CD8-positive, alpha-beta memory T cell (primary cell): ENCODE measurements at regions not wholly inside any gene's neighbourhood (a gene's known extent, or its start where the extent isn't known, plus 50 kb on each side); places are given as distances from the start of the nearest gene placed in this dataset.
"Not testable (repeated sequence)": the region's sequence is repeated elsewhere in the genome, so short reads cannot be mapped to it uniquely, and the experiment has no call there.

Experiments used
- CTCF ChIA-PET: fragments of 350-600 bp; sonication (Branson Sonifier 250); formaldehyde crosslinking; loops from one replicate; lab custom pipeline; 2021; ENCODE audit warnings: antibody characterized with exemption; lab: Charles Lee
- POLR2A ChIA-PET: fragments of 350-600 bp; sonication (Branson Sonifier 250); formaldehyde crosslinking; loops from one replicate; lab custom pipeline; 2021; ENCODE audit warnings: antibody characterized with exemption; lab: Charles Lee
- DNase-seq, 5 donors: peaks; one replicate each; pipeline versions ENCODE4 v3.0.0 to v3.0.0-alpha.2; 2020 to 2022; ENCODE audit warnings: mixed read lengths in 1 of 5
- H3K27ac ChIP-seq: one replicate; pipeline ENCODE4 v1.7.0; 2013; ENCODE audit warnings: low read depth, mild to moderate bottlenecking, low read length, moderate library complexity
- H3K27me3 ChIP-seq: 2 replicates; pipeline ENCODE4 v1.7.0; 2013; ENCODE audit warnings: low read length, mild to moderate bottlenecking; ENCODE audit not compliant: insufficient read depth, poor library complexity, severe bottlenecking
- H3K36me3 ChIP-seq: 2 replicates; pipeline ENCODE4 v1.7.0; 2013; ENCODE audit warnings: mild to moderate bottlenecking, low read length, moderate library complexity; ENCODE audit not compliant: insufficient read depth
- H3K4me1 ChIP-seq: 2 replicates; pipeline ENCODE4 v1.7.0; 2013; ENCODE audit warnings: mild to moderate bottlenecking, low read length, moderate library complexity; ENCODE audit not compliant: insufficient read depth
- H3K4me3 ChIP-seq: 2 replicates; pipeline ENCODE4 v1.7.0; 2013; ENCODE audit warnings: mild to moderate bottlenecking, low read length
- H3K9me3 ChIP-seq: 2 replicates; pipeline ENCODE4 v1.7.0; 2013; ENCODE audit warnings: mild to moderate bottlenecking, low read length
- H3K27ac Mint-ChIP-seq, 8 donors: one replicate each; pipeline ENCODE4 v1.8.0; 2020 to 2021; ENCODE audit warnings: mixed read lengths in 8 of 8, mild to moderate bottlenecking in 6 of 8, inconsistent platforms in 3 of 8, moderate library complexity in 3 of 8
- H3K27me3 Mint-ChIP-seq, 2 donors: one replicate each; pipeline ENCODE4 v1.8.0; 2020 to 2021; ENCODE audit warnings: mixed read lengths in 2 of 2, mild to moderate bottlenecking in 1 of 2, moderate library complexity in 1 of 2
- H3K36me3 Mint-ChIP-seq, 3 donors: one replicate each; pipeline ENCODE4 v1.8.0; 2020 to 2021; ENCODE audit warnings: mixed read lengths in 3 of 3, inconsistent platforms in 1 of 3, mild to moderate bottlenecking in 1 of 3
- H3K4me1 Mint-ChIP-seq, 3 donors: one replicate each; pipeline ENCODE4 v1.8.0; 2020 to 2021; ENCODE audit warnings: mixed read lengths in 3 of 3, inconsistent platforms in 1 of 3, mild to moderate bottlenecking in 1 of 3
- H3K4me3 Mint-ChIP-seq, 7 donors: one replicate each; pipeline ENCODE4 v1.8.0; 2020 to 2021; ENCODE audit warnings: mixed read lengths in 7 of 7, mild to moderate bottlenecking in 6 of 7, moderate library complexity in 4 of 7, inconsistent platforms in 2 of 7
- H3K9me3 Mint-ChIP-seq, 5 donors: one replicate each; pipeline ENCODE4 v1.8.0; 2020 to 2022; ENCODE audit warnings: mixed read lengths in 5 of 5, mild to moderate bottlenecking in 3 of 5, moderate library complexity in 2 of 5, inconsistent platforms in 1 of 5

GRCh38 chr11:123357353-123357989 is 72.6 kb upstream of the GRAMD1B start:
- H3K4me3 ChIP-seq, result peak overlapping the region; percentile 61
- no peak overlapping the region for H3K27ac ChIP-seq
- H3K4me3 Mint-ChIP-seq, result peak overlapping the region; percentile 71 to 95 (median 80)
- ChIA-PET POLR2A (no interaction called here), CTCF (no interaction called here)
- H3K9me3 Mint-ChIP-seq, result no peaks in the 10 kb centered on the region
- peaks cover 9% of the 10 kb centered on the region for H3K4me1 ChIP-seq
- H3K27ac Mint-ChIP-seq, result peak overlapping the region in 3 of 8 donors; percentile 32 to 70 (median 34)
- peaks cover 19 to 59% of the 10 kb centered on the region in 2 donors for H3K27me3 Mint-ChIP-seq
- H3K36me3 ChIP-seq, result no peaks in the 10 kb centered on the region
- no peaks in the 10 kb centered on the region for H3K27me3 ChIP-seq
- H3K9me3 ChIP-seq, result no peaks in the 10 kb centered on the region
- peaks cover 11 to 31% (median 21%) of the 10 kb centered on the region in 3 donors for H3K4me1 Mint-ChIP-seq
- no peak for DNase-seq
- no peaks in the 10 kb centered on the region for H3K36me3 Mint-ChIP-seq

GRCh38 chr11:123356539-123356938 is 73.5 kb upstream of the GRAMD1B start:
- H3K27ac Mint-ChIP-seq, result no peak overlapping the region

GRCh38 chr11:123354371-123354975 is 75.6 kb upstream of the GRAMD1B start:
- CTCF ChIA-PET, result no interaction called here
- Mint-ChIP-seq H3K4me3 (no peak overlapping the region), H3K27ac (no peak overlapping the region), H3K36me3 (no peaks in the 10 kb centered on the region), H3K4me1 (peaks cover 11 to 26% (median 21%) of the 10 kb centered on the region in 3 donors), H3K27me3 (peaks cover 18 to 55% of the 10 kb centered on the region in 2 donors), H3K9me3 (no peaks in the 10 kb centered on the region)
- Histone ChIP-seq H3K9me3 (no peaks in the 10 kb centered on the region), H3K36me3 (no peaks in the 10 kb centered on the region), H3K4me1 (peaks cover 9% of the 10 kb centered on the region), H3K27ac (no peak overlapping the region), H3K4me3 (no peak overlapping the region), H3K27me3 (no peaks in the 10 kb centered on the region)
- POLR2A ChIA-PET, result no interaction called here
- no peak for DNase-seq

More at GRCh38 chr11:123356539-123356938, 73.5 kb upstream of the GRAMD1B start:
- Mint-ChIP-seq H3K4me3 (peak overlapping the region in 2 of 7 donors; percentile 4 to 83), H3K4me1 (peaks cover 11 to 29% (median 21%) of the 10 kb centered on the region in 3 donors), H3K36me3 (no peaks in the 10 kb centered on the region), H3K27me3 (peaks cover 19 to 61% of the 10 kb centered on the region in 2 donors), H3K9me3 (no peaks in the 10 kb centered on the region)
- Histone ChIP-seq H3K9me3 (no peaks in the 10 kb centered on the region), H3K27ac (no peak overlapping the region), H3K27me3 (no peaks in the 10 kb centered on the region), H3K4me3 (no peak overlapping the region), H3K36me3 (no peaks in the 10 kb centered on the region), H3K4me1 (peaks cover 9% of the 10 kb centered on the region)
- no peak for DNase-seq
- ChIA-PET POLR2A (no interaction called here), CTCF (no interaction called here)

- Mint-ChIP-seq H3K9me3 (no peaks in the 10 kb centered on the region), H3K4me3 (no peak overlapping the region), H3K4me1 (no peaks in the 10 kb centered on the region), H3K27ac (no peak overlapping the region), H3K27me3 (peaks cover 5 to 41% of the 10 kb centered on the region in 2 donors), H3K36me3 (no peaks in the 10 kb centered on the region)
- Histone ChIP-seq H3K27me3 (no peaks in the 10 kb centered on the region), H3K36me3 (no peaks in the 10 kb centered on the region), H3K9me3 (no peaks in the 10 kb centered on the region), H3K27ac (no peak overlapping the region), H3K4me1 (no peaks in the 10 kb centered on the region), H3K4me3 (no peak overlapping the region)
- POLR2A ChIA-PET, result no interaction called here
- no peak for DNase-seq
- CTCF ChIA-PET, result interaction anchor here (1.3 kb wide), 1 partner anchor 56 kb away, joined by 3 read pairs; no protein-coding TSS in a partner anchor
These were observed 78.7 kb upstream of the GRAMD1B start for GRCh38 chr11:123351375-123351774.

GRCh38 chr11:123349382-123349781 is 80.7 kb upstream of the GRAMD1B start:
- H3K27me3 Mint-ChIP-seq, result peaks cover 5 to 31% of the 10 kb centered on the region in 2 donors
- ChIA-PET CTCF (interaction anchor here (0.5 kb wide), 1 partner anchor 21 kb away, joined by 3 read pairs; no protein-coding TSS in a partner anchor), POLR2A (no interaction called here)
- no peak overlapping the region for H3K4me3 Mint-ChIP-seq
- no peaks in the 10 kb centered on the region for H3K9me3 Mint-ChIP-seq
- no peak for DNase-seq
- no peaks in the 10 kb centered on the region for H3K27me3 ChIP-seq
- no peaks in the 10 kb centered on the region for H3K36me3 ChIP-seq
- H3K4me1 ChIP-seq, result no peaks in the 10 kb centered on the region
- no peaks in the 10 kb centered on the region for H3K9me3 ChIP-seq
- H3K36me3 Mint-ChIP-seq, result no peaks in the 10 kb centered on the region
- no peaks in the 10 kb centered on the region for H3K4me1 Mint-ChIP-seq
- no peak overlapping the region for H3K27ac ChIP-seq
- H3K27ac Mint-ChIP-seq, result no peak overlapping the region
- no peak overlapping the region for H3K4me3 ChIP-seq

- peaks cover 0 to 4% (median 3%) of the 10 kb centered on the region in 5 donors for H3K9me3 Mint-ChIP-seq
These were observed 85.2 kb upstream of the GRAMD1B start for GRCh38 chr11:123344790-123345357.

GRCh38 chr11:123344188-123344587 is 85.9 kb upstream of the GRAMD1B start:
- POLR2A ChIA-PET, H3K4me1 Mint-ChIP-seq, H3K4me3 Mint-ChIP-seq, H3K4me3 ChIP-seq, H3K4me1 ChIP-seq, H3K27ac Mint-ChIP-seq, H3K36me3 Mint-ChIP-seq, H3K9me3 ChIP-seq, H3K9me3 Mint-ChIP-seq, DNase-seq, H3K27ac ChIP-seq, H3K36me3 ChIP-seq, H3K27me3 ChIP-seq: not testable (repeated sequence)
- CTCF ChIA-PET, result interaction anchor here (1.1 kb wide), 1 partner anchor 43 kb away, joined by 3 read pairs; no protein-coding TSS in a partner anchor
- peaks cover 1 to 10% of the 10 kb centered on the region in 2 donors for H3K27me3 Mint-ChIP-seq

More at GRCh38 chr11:123344790-123345357, 85.2 kb upstream of the GRAMD1B start:
- no peak overlapping the region for H3K27ac ChIP-seq
- ChIA-PET CTCF (interaction anchor here (1.1 kb wide), 1 partner anchor 44 kb away, joined by 3 read pairs; no protein-coding TSS in a partner anchor), POLR2A (no interaction called here)
- Mint-ChIP-seq H3K4me1 (no peaks in the 10 kb centered on the region), H3K27me3 (peaks cover 0 to 13% of the 10 kb centered on the region in 2 donors), H3K36me3 (no peaks in the 10 kb centered on the region), H3K27ac (peak overlapping the region in 1 of 8 donors; percentile 25), H3K4me3 (no peak overlapping the region)
- no peaks in the 10 kb centered on the region for H3K9me3 ChIP-seq
- H3K4me3 ChIP-seq, result no peak overlapping the region
- no peak for DNase-seq
- H3K27me3 ChIP-seq, result no peaks in the 10 kb centered on the region
- no peaks in the 10 kb centered on the region for H3K4me1 ChIP-seq
- no peaks in the 10 kb centered on the region for H3K36me3 ChIP-seq
